H1 (cell line): ENCODE measurements at regions not wholly inside any gene's neighbourhood (a gene's known extent, or its start where the extent isn't known, plus 50 kb on each side); places are given as distances from the start of the nearest gene placed in this dataset.

Experiments
- CTCF ChIA-PET: fragments of 300-600 bp; sonication (Branson Sonifier 250); formaldehyde crosslinking; loops from one replicate; lab custom pipeline; 2021; ENCODE audit not compliant: partially characterized antibody; lab: Charles Lee
- POLR2A ChIA-PET: fragments of 300-600 bp; sonication (Branson Sonifier 250); formaldehyde crosslinking; loops from one replicate; lab custom pipeline; 2021; ENCODE audit warnings: inconsistent platforms; ENCODE audit not compliant: partially characterized antibody; lab: Charles Lee
- DNase-seq, 2 experiments: peaks; one replicate each; pipeline versions ENCODE4 v3.0.0 to v3.0.0-alpha.2; 2010 to 2022; ENCODE audit warnings: low spot score in 2 of 2, low read depth in 1 of 2, mixed read lengths in 1 of 2
- FAIRE-seq: peaks from 2 replicates; lab custom pipeline; 2011; peaks lifted over from hg19 to GRCh38; lab: Jason Lieb, UNC
- H2AFZ ChIP-seq: 2 replicates; pipeline ENCODE4 v1.8.1; 2012; ENCODE audit warnings: low read length, inconsistent platforms
- H2AK5ac ChIP-seq: 2 replicates; pipeline ENCODE4 v1.6.1; 2013; ENCODE audit warnings: low read depth, low read length
- H2BK120ac ChIP-seq: replicated peaks from 2 replicates; pipeline ENCODE3; 2013; ENCODE audit warnings: low read depth, low read length, inconsistent platforms
- H2BK12ac ChIP-seq: 2 replicates; pipeline ENCODE4 v1.6.1; 2013; ENCODE audit warnings: low read depth, low read length
- H2BK15ac ChIP-seq: 2 replicates; pipeline ENCODE4 v1.6.1; 2013; ENCODE audit warnings: low read length
- H2BK20ac ChIP-seq: 2 replicates; pipeline ENCODE4 v1.6.1; 2013; ENCODE audit warnings: low read length
- H2BK5ac ChIP-seq: 2 replicates; pipeline ENCODE4 v1.6.1; 2013; ENCODE audit warnings: low read depth, low read length
- H3K14ac ChIP-seq: 2 replicates; pipeline ENCODE4 v1.6.1; 2013; ENCODE audit warnings: inconsistent platforms; ENCODE audit not compliant: insufficient read length
- H3K18ac ChIP-seq: 2 replicates; pipeline ENCODE4 v1.6.1; 2013; ENCODE audit warnings: low read length; ENCODE audit errors: extremely low read depth
- H3K23ac ChIP-seq: 2 replicates; pipeline ENCODE4 v1.6.1; 2013; ENCODE audit warnings: inconsistent platforms; ENCODE audit not compliant: insufficient read length
- H3K23me2 ChIP-seq: 2 replicates; pipeline ENCODE4 v1.6.1; 2013; ENCODE audit warnings: low read depth, low read length
- H3K27ac ChIP-seq: 2 replicates; pipeline ENCODE4 v1.6.1; 2011; ENCODE audit warnings: low read depth, low read length, inconsistent platforms
- H3K27me3 ChIP-seq, 4 experiments: replicated peaks in 1 of 4; 1 replicate in 1 of 4; 2 replicates in 3 of 4; pipeline versions ENCODE4 v1.6.1 to v1.8.1; 2011 to 2013; ENCODE audit warnings: low read length in 3 of 4, mild to moderate bottlenecking in 3 of 4, inconsistent platforms in 2 of 4, mixed read lengths in 2 of 4, moderate library complexity in 1 of 4; ENCODE audit not compliant: control insufficient read depth in 3 of 4, insufficient read depth in 3 of 4; ENCODE audit errors: extremely low read depth in 1 of 4
- H3K36me3 ChIP-seq, 4 experiments: 2 replicates each; pipeline versions ENCODE4 v1.6.1 to v1.8.1; 2011 to 2013; ENCODE audit warnings: mild to moderate bottlenecking in 4 of 4, low read length in 3 of 4, moderate library complexity in 2 of 4, control low read depth in 1 of 4, inconsistent platforms in 1 of 4; ENCODE audit not compliant: insufficient read depth in 4 of 4, control insufficient read depth in 2 of 4
- H3K4ac ChIP-seq: replicated peaks from 2 replicates; pipeline ENCODE3; 2013; ENCODE audit warnings: low read length, low read depth, mixed read lengths, inconsistent platforms; ENCODE audit not compliant: insufficient read length
- H3K4me1 ChIP-seq, 4 experiments: replicated peaks in 1 of 4; 1 replicate in 1 of 4; 2 replicates in 3 of 4; pipeline versions ENCODE4 v1.6.1 to v1.8.1; 2011 to 2013; ENCODE audit warnings: low read length in 3 of 4, inconsistent platforms in 2 of 4, mixed read lengths in 1 of 4; ENCODE audit not compliant: insufficient read depth in 4 of 4, control insufficient read depth in 3 of 4
- H3K4me2 ChIP-seq, 2 experiments: 2 replicates each; pipeline versions ENCODE4 v1.6.1 to v1.8.1; 2011 to 2013; ENCODE audit warnings: low read depth in 2 of 2, low read length in 2 of 2, control low read depth in 1 of 2, inconsistent platforms in 1 of 2, mild to moderate bottlenecking in 1 of 2; ENCODE audit not compliant: insufficient read depth in 1 of 2
- H3K4me3 ChIP-seq, 4 experiments: fragments of 200-600, 300-600 bp in 1 of 4; sonication (generic), shearing (Covaris generic), sonication (Bioruptor Twin) in 1 of 4; 2 replicates each; pipeline versions ENCODE4 v1.5.1 to v1.8.1; 2011 to 2016; ENCODE audit warnings: low read length in 4 of 4, low read depth in 3 of 4, control low read depth in 2 of 4, inconsistent platforms in 2 of 4, mild to moderate bottlenecking in 2 of 4, mixed read lengths in 1 of 4, moderate library complexity in 1 of 4; ENCODE audit not compliant: insufficient read depth in 2 of 4; ENCODE audit errors: extremely low read depth in 1 of 4
- H3K56ac ChIP-seq: replicated peaks from 2 replicates; pipeline ENCODE3; 2013; ENCODE audit warnings: low read depth, mild to moderate bottlenecking, mixed read lengths, low read length, inconsistent platforms; ENCODE audit not compliant: insufficient read length
- H3K79me1 ChIP-seq: 2 replicates; pipeline ENCODE4 v1.6.1; 2013; ENCODE audit warnings: low read depth, low read length, control low read depth
- H3K79me2 ChIP-seq, 2 experiments: 2 replicates each; pipeline versions ENCODE4 v1.6.1 to v1.8.1; 2012 to 2013; ENCODE audit warnings: low read length in 2 of 2, mild to moderate bottlenecking in 2 of 2, inconsistent platforms in 1 of 2; ENCODE audit not compliant: insufficient read depth in 2 of 2, control insufficient read depth in 1 of 2
- H3K9ac ChIP-seq, 4 experiments: replicated peaks in 1 of 4; 1 replicate in 1 of 4; 2 replicates in 3 of 4; pipeline versions ENCODE4 v1.6.1 to v1.8.1; 2011 to 2013; ENCODE audit warnings: low read depth in 3 of 4, low read length in 3 of 4, control low read depth in 2 of 4, mild to moderate bottlenecking in 2 of 4, moderate library complexity in 2 of 4, inconsistent platforms in 1 of 4; ENCODE audit errors: extremely low read depth in 1 of 4
- H3K9me3 ChIP-seq, 2 experiments: 2 replicates each; pipeline versions ENCODE4 v1.6.1 to v1.8.1; 2012 to 2013; ENCODE audit warnings: mild to moderate bottlenecking in 2 of 2, moderate library complexity in 2 of 2, control low read depth in 1 of 2, inconsistent platforms in 1 of 2, low read depth in 1 of 2, low read length in 1 of 2, mixed read lengths in 1 of 2; ENCODE audit not compliant: insufficient read depth in 2 of 2
- H4K20me1 ChIP-seq, 2 experiments: replicated peaks in 1 of 2; 2 replicates each; pipeline versions ENCODE3 to v1.8.1; 2011 to 2013; ENCODE audit warnings: inconsistent platforms in 2 of 2, low read length in 2 of 2, mild to moderate bottlenecking in 1 of 2; ENCODE audit not compliant: insufficient read depth in 2 of 2, control insufficient read depth in 1 of 2
- H4K5ac ChIP-seq: 2 replicates; pipeline ENCODE4 v1.6.1; 2013; ENCODE audit warnings: low read length, low read depth, mixed read lengths, inconsistent platforms; ENCODE audit not compliant: insufficient read length
- H4K8ac ChIP-seq: 2 replicates; pipeline ENCODE4 v1.8.0; 2013; ENCODE audit warnings: mild to moderate bottlenecking, moderate library complexity, low read length, inconsistent platforms; ENCODE audit not compliant: insufficient read depth; ENCODE audit errors: extremely low read depth
- H4K91ac ChIP-seq: replicated peaks from 2 replicates; pipeline ENCODE3; 2013; ENCODE audit warnings: low read length, mixed read lengths, inconsistent platforms; ENCODE audit not compliant: insufficient read length
- CHD1 ChIP-seq: IDR thresholded peaks from 2 replicates; pipeline ENCODE4 v1.6.1; 2012; ENCODE audit warnings: low read depth, low read length, improper control_type of control experiment
- EGR1 ChIP-seq: IDR thresholded peaks from 2 replicates; pipeline ENCODE4 v1.6.1; 2011; ENCODE audit warnings: low read depth, low read length, borderline replicate concordance
- GABPA ChIP-seq: IDR thresholded peaks from 2 replicates; pipeline ENCODE4 v1.6.1; 2011; ENCODE audit warnings: mild to moderate bottlenecking, low read length, moderate library complexity, borderline replicate concordance; ENCODE audit not compliant: insufficient read depth
- KDM5A ChIP-seq: fragments of 200-600 bp; IDR thresholded peaks from 2 replicates; pipeline ENCODE4 v1.7.1; 2012; ENCODE audit warnings: mild to moderate bottlenecking, low read length, inconsistent platforms, mixed read lengths
- SP4 ChIP-seq: IDR thresholded peaks from 2 replicates; pipeline ENCODE4 v1.6.1; 2012; ENCODE audit warnings: low read length, inconsistent platforms
- SUZ12 ChIP-seq: fragments of 200-600 bp; sonication (generic); IDR thresholded peaks from 2 replicates; pipeline ENCODE4 v1.6.1; 2012; ENCODE audit warnings: mild to moderate bottlenecking, inconsistent platforms, low read length, moderate library complexity, mixed read lengths
- YY1 ChIP-seq: IDR thresholded peaks from 2 replicates; pipeline ENCODE4 v1.6.1; 2011; ENCODE audit warnings: low read depth, mild to moderate bottlenecking, low read length
- WGBS, 2 experiments: shearing (Covaris generic) in 1 of 2; methylation state at CpG; one replicate each; pipeline versions ENCODE4 v1.1.6 to v1.1.7; 2013 to 2015; ENCODE audit warnings: low lambda C conversion rate in 2 of 2, mixed read lengths in 2 of 2, inconsistent platforms in 1 of 2, low coverage in 1 of 2, missing lambda C conversion rate in 1 of 2; ENCODE audit not compliant: insufficient replicate concordance in 2 of 2, insufficient coverage in 1 of 2, insufficient read length in 1 of 2; ENCODE audit errors: extremely low coverage in 1 of 2, missing lambda C conversion rate in 1 of 2; 5-methylcytosine and 5-hydroxymethylcytosine counted together
- TF ChIP-seq, protein P1 (sequence below): IDR thresholded peaks from 2 replicates; pipeline ENCODE4 v1.6.1; 2012; ENCODE audit warnings: inconsistent platforms
- TF ChIP-seq, protein P2 (sequence below): IDR thresholded peaks from 2 replicates; pipeline ENCODE4 v1.6.1; 2012; ENCODE audit warnings: inconsistent platforms

GRCh38 chr12:77308056-77308455 is 242.7 kb upstream of the E2F7 start:
- Histone ChIP-seq H3K79me2 (no peaks in the 10 kb centered on the region), H3K4me1 (peaks cover 0 to 2% (median 0%) of the 10 kb centered on the region in 4 experiments; a peak in 1 of 7 replicates), H4K20me1 (no peaks in the 10 kb centered on the region), H3K56ac (no peak overlapping the region), H2BK15ac (no peak overlapping the region), H2BK12ac (no peak overlapping the region), H3K14ac (no peak overlapping the region), H3K27me3 (no peaks in the 10 kb centered on the region), H3K4ac (no peak overlapping the region), H3K9ac (no peak overlapping the region), H2AFZ (0 out of 2 replicates have a peak overlapping the region, but pooled peaks have one; percentile 22), H3K18ac (no peak overlapping the region), H3K23ac (no peak overlapping the region), H3K27ac (no peak overlapping the region), H3K23me2 (no peaks in the 10 kb centered on the region), H3K9me3 (peaks cover 4 to 5% of the 10 kb centered on the region in 2 experiments; a peak in 2 of 4 replicates), H2BK5ac (no peak overlapping the region), H2BK120ac (no peak overlapping the region), H3K4me2 (no peak overlapping the region), H3K4me3 (no peak overlapping the region), H3K79me1 (no peaks in the 10 kb centered on the region), H3K36me3 (no peaks in the 10 kb centered on the region), H4K91ac (no peak overlapping the region), H2AK5ac (no peak overlapping the region), H4K5ac (no peak overlapping the region), H4K8ac (no peak overlapping the region), H2BK20ac (no peak overlapping the region)
- no peak for TF ChIP-seq EGR1
- TF ChIP-seq KDM5A = no peak
- TF ChIP-seq GABPA = no peak
- TF ChIP-seq CHD1 = no peak
- no peak for TF ChIP-seq SP4
- no peak for TF ChIP-seq YY1
- no peak for TF ChIP-seq SUZ12
- TF ChIP-seq, protein P1, sequence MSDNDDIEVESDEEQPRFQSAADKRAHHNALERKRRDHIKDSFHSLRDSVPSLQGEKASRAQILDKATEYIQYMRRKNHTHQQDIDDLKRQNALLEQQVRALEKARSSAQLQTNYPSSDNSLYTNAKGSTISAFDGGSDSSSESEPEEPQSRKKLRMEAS = no peak
- TF ChIP-seq, protein P2, sequence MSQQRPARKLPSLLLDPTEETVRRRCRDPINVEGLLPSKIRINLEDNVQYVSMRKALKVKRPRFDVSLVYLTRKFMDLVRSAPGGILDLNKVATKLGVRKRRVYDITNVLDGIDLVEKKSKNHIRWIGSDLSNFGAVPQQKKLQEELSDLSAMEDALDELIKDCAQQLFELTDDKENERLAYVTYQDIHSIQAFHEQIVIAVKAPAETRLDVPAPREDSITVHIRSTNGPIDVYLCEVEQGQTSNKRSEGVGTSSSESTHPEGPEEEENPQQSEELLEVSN = no peak
- POLR2A ChIA-PET = no interaction called here
- no peak for DNase-seq
- CTCF ChIA-PET = interaction anchor here (0.6 to 2.3 kb wide), 5 partner anchors 9 to 255 kb away, joined by 3 to 9 read pairs (median 3); no protein-coding TSS in a partner anchor
- WGBS, 2 experiments = 89% methylated on average over 2 of the region's 2 CpGs; no CpG with 5 or more reads in 1 of the 2 experiments
- FAIRE-seq = no peak
